T-helper 9 cell (primary cell): ENCODE measurements at regions not wholly inside any gene's neighbourhood (a gene's known extent, or its start where the extent isn't known, plus 50 kb on each side); places are given as distances from the start of the nearest gene placed in this dataset.
"Not testable (repeated sequence)": the region's sequence is repeated elsewhere in the genome, so short reads cannot be mapped to it uniquely, and the experiment has no call there.

Experiments used
- DNase-seq: peaks from one replicate; pipeline ENCODE4 v3.0.0-alpha.2; 2020

DNA sequence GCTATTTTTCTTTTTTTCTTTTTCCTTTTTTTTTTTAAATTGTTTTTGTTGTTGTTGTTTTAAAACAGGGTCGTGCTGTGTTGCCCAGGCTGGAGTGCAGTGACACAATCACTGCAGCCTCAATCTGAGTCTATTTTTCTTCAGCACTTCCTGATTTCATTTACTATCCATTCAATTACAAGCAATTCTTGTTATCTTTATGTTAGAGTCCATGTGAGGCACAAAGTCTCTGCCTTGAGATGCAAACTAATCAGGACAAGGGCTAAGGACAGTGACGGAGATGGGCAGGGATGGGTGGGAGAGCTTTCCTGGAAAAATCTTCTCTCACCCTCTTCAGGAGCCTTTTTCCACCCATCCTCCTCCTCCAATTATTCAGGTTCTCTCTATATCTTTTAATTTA, 157.3 kb upstream of the AUTS2 start:
- no peak for DNase-seq

DNA sequence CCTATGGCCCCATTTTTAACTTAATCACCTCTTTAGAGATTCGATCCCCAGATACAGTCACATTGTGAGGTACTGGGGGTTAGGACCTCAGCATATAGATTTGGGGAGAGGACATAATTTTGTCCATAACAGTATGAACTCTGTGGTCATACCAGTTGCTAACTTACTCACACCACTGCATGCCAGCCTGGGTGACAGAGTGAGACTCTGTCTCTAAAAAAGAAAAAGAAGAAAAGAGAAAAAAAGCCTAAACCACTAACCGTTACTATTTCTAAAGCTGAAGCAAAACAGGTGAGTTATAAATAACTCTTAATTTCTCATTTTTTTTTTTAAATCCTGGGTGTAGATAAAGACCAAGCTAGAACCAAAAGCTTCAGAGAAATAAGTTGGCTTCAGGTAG, 155.1 kb upstream of the AUTS2 start:
- no peak for DNase-seq

GRCh38 chr7:69445541-69445940, 152.7 kb upstream of the AUTS2 start:
- DNase-seq: no peak

GRCh38 chr7:69446213-69446612, 152.1 kb upstream of the AUTS2 start:
- not testable (repeated sequence) for DNase-seq

GRCh38 chr7:69448071-69448470, 150.2 kb upstream of the AUTS2 start:
- DNase-seq: no peak

- no peak for DNase-seq
Measured at GRCh38 chr7:69450456-69450855, 147.8 kb upstream of the AUTS2 start.

DNA sequence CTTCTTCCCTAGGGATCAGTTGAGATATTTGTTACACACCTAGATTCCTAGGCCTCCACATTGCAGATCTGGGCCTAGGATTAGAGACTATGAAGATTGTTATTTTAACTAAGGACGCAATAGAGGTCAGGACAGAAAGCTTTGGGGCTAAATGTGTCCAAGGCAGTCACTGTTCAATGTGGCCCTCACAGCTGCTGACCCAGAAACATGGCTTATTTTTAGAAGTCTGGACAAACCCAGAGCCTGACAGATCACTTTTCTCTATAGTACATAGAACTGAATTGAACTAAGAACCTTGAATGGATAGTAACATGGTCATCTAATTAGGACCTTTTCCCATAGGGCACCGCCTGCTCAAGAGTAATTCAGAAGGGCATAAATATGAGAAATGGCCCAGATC, 146.6 kb upstream of the AUTS2 start:
- no peak for DNase-seq

DNA sequence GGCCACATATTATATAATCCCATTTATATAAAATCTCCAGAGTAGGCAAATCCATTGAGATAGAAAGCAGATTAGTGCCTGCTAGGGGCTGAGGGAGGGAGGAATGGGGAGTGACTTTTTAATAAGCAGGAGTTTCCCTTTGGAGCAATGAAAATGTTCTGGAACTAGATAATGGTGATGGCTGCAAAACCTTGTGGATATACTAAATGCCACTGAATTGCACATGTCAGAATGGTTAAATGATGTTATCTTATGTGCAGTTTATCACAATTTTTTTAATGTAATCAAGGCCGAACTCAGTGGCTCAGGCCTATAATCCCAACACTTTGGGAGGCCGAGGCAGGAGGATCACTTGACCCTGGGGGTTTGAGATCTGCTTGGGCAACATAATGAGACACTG, 145.5 kb upstream of the AUTS2 start:
- no peak for DNase-seq

GRCh38 chr7:69457595-69458504, 140.4 kb upstream of the AUTS2 start:
- DNase-seq: no peak

- no peak for DNase-seq
Measured at GRCh38 chr7:69464035-69464434, 134.2 kb upstream of the AUTS2 start.

- DNase-seq: no peak
Measured at GRCh38 chr7:69465262-69465661, 133.0 kb upstream of the AUTS2 start.

- no peak for DNase-seq
Measured at GRCh38 chr7:69467826-69468225, 130.4 kb upstream of the AUTS2 start.

DNA sequence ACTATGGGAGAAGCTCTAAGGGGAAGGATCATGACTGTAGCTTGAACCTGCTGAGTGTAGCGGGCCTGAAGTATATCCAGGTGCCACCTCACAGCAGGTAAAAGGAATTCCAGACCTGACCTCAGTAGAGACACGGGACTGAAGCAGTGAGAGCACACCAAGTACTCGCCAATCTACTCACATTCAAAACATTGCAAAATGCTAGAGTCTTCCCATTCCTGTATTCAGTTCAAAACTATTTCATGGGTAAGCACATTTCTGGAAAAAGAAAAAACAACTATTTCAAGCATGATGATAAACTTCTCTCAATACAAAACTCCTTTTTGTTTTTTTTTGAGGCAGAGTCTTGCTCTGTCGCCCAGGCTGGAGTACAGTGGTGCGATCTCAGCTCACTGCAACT, 121.9 kb upstream of the AUTS2 start:
- DNase-seq: no peak

GRCh38 chr7:69482676-69483075, 115.6 kb upstream of the AUTS2 start:
- DNase-seq: no peak

GRCh38 chr7:69489533-69489932, 108.7 kb upstream of the AUTS2 start:
- DNase-seq: no peak

GRCh38 chr7:69498671-69499070, 99.6 kb upstream of the AUTS2 start:
- DNase-seq: no peak

- DNase-seq: no peak
Measured at GRCh38 chr7:69502358-69502757, 95.9 kb upstream of the AUTS2 start.

GRCh38 chr7:69504733-69505420, 93.4 kb upstream of the AUTS2 start:
- DNase-seq: no peak

GRCh38 chr7:69508736-69509135, 89.5 kb upstream of the AUTS2 start:
- no peak for DNase-seq

GRCh38 chr7:69510114-69510513, 88.2 kb upstream of the AUTS2 start:
- DNase-seq: no peak

DNA sequence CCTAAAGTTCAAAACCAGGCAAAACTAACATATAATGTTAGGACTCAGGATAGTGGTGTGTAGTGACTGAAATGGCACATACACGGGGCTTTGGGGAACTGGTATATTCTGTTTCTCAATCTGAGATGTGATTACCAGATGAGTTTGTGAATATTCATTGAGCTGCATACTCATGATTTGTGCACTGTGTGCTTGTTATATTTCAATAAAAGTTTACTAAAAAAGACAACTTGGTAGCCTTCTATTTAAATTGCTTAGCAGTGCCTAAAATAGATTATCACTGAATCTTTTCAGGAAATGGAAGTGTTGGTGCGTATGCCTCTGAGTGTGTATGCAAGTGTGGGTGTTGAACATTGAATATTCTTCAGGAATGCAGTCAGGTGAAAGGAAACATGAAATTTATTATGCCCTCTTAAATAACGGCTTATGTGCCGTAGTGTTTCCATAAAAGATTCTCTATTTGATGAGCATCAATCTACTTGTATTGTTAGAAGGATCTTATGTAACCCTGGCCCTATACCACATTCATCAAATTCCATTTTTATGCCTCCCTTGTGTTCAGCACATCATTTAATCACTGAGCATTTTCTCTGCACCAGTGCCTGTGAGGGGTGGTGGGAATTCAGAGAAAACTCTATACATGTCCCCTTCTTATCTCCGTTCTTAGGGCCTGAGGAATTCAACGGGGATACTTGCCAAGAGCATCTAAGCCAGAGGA, 82.6 kb upstream of the AUTS2 start:
- DNase-seq: no peak

GRCh38 chr7:69516238-69516820, 81.9 kb upstream of the AUTS2 start:
- DNase-seq: no peak
